NCI-H460 (cell line): ENCODE measurements at regions not wholly inside any gene's neighbourhood (a gene's known extent, or its start where the extent isn't known, plus 50 kb on each side); places are given as distances from the start of the nearest gene placed in this dataset.
"Not testable (repeated sequence)": the region's sequence is repeated elsewhere in the genome, so short reads cannot be mapped to it uniquely, and the experiment has no call there.

ENCODE experiments used
- DNase-seq: peaks from one replicate; pipeline ENCODE4 v3.0.0-alpha.2; 2016; ENCODE audit warnings: low read depth; ENCODE audit errors: extremely low read depth

DNA sequence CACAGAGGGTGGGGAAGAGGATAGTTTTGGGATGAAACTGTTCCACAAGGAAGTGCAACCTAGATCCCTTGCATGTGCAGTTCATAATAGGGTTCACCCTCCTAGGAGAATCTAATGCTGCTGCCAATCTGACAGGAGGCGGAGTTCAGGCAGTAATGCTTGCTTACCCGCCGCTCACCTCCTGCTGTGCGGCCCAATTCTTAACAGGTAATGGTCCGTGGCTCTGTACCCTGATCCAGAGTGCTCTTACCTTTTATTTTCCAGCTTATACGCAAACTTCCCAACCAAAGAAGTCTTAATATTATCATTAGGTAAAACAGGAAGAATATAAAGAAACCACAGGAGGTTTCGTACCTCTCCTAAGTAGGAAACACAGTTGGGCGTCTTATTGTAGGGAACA, 82.7 kb upstream of the CD302 start:
- no peak for DNase-seq

DNA sequence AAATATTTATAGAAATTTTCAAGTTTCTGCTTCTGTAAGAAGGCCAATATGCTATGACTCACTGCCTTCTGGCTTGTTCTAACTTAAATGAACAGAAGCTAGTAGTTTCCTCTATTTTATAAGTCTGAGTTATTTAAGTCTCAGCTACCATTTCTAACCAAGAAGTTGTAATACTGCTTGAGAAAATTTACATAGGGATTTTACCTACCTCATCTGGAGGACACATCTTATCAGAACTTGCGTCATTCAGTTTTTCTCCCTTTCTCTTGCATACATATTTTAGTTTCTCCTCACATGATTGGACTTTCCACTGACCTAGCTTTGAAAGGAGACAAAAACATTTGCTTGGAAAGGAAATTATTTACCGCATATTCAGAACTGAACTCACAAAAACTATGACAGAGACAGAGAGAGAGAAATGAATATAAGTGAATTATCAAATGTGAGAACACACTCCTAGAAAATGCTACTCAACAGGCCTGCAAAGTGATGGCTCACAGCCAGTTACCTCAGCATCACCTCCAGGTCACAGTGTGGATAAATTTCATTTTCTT, 81.1 kb upstream of the CD302 start:
- DNase-seq, result no peak

DNA sequence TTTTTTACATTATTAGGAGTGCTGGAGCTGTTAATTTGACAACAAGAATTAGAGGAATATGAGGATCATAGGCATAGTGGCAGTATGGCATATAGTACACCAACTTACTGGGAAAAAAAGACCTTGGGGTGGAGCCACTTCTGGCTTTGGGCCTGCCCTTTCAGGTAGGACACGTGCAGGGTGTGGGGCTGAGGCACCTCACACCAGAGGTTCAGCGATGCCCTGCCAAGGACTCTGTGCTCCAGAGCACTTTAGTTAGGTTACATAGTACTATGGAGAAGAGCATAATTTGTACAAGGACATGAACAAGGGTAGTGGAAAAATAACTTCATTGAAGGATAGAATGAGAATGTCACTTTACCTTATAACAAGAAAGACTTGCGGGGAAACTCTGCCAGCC, 77.1 kb upstream of the CD302 start:
- DNase-seq, result no peak

DNA sequence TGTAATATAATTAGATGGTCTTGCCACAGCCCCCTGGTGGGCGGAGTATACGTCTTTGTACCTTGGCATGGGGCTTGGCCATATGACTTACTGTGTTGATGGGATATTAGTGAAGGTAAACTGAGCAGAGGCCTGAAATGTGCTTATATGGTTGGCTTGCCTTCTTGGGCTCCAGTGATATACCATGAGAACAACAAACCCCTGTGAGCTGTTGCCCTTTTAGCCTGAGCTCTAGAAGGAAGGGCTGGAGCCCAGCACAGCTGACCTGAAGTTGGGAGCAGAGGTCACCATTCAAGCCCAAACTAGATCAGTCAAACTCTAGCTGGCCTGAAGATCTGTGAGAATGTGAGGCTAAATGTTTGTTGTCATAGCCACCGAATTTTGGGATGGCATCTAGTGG, 75.2 kb upstream of the CD302 start:
- no peak for DNase-seq

DNA sequence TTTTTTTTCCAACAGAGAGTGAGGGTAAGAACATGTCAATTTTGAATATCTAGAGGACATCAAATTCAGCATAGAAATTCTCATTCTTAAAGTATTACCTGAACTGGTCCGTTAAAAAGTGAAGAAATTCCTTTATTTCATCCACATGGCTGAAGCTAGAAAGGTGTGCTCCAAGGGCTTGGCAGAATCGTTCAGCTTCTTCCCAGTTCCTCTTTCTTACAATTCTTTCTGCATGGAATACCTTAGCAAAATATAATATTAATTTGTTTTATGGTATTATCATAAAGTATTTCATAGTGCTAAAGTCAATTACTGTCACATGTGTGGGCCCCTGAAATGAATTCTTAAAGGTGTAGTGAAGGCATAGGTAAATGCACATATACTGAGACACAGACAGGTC, 74.3 kb upstream of the CD302 start:
- no peak for DNase-seq

DNA sequence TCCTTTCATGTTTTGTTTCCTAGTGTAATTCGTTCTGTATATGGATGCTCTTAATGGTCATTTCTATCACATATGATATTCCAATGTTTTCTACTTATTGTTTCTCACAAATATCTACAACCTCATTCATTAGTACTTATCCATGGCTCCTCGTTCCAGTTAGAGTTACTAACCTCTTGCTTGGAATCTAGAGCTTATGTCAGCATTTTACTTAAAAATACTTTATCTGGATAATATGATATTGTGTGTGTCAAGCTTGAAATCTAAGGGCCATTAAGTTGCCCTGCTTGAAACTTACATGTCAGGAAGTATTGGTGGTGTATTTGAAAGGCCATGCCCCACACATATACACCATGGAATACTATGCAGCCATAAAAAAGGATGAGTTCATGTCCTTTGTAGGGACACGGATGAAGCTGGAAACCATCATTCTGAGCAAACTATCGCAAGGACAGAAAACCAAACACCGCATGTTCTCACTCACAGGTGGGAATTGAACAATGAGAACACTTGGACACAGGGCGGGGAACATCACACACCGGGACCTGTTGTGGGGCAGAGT, 70.7 kb upstream of the CD302 start:
- not testable (repeated sequence) for DNase-seq

DNA sequence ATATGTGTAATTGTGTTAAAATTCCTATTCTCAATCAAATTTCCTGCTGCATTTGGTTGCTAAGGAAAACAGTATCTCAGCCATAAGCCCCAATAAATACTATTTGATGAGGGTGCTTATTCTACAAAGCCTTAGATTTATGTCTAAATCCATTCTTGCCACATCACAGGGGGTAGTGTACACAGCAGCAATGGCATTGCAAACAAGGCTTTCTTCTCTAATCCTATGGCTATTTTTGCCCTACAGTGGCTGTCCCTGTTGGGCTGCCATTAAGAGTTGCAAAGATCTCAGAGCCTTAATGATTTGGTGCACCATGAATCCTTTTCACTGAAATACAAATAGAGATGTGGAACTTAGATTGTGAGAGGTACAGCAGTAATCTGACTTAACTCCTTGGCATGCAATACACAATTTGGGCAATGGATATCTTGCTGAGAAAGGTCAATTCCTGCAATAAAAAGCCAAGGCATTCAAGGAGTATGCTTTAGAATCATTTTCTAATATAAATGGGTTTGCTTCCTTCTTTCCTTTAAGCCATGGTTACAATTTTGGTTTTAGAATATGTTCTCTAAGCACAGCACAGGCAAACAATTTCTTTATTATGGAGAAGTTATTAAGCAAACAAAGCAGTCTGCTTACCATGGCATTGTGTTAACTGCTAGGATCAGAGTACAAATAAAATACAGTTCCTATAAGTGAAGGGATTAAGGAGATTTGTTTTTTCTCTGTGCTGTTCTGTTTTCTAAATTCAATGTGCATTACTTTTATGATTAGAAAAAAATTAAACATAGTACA, 69.8 kb upstream of the CD302 start:
- no peak for DNase-seq

DNA sequence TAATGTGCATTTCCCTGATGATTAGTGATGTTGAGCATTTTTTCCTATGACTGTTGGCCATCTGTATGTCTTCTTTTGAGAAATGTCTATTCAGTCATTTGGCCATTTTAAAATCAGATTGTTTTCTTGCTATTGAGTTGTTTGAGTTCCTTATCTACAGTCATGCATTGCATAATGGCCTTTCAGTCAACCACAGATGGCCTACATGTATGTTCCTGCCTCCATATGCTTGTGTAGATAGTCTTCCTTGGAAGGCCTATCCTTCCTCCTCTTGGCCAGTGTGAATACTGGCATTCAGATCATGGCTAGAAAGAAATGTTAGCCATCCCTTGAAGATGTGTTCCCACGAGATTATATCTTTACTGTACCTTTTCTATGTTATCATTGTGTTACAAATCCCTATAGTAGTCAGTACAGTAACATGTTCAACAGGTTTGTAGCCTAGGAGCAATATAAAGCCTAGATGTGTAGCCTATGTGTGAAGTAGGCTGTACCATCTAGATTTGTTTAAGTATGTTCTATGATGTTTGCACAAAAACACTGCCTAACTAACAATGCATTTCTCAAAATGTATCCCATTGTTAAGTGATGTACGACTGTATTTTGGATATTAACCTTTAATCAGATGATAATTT, 65.6 kb upstream of the CD302 start:
- no peak for DNase-seq

DNA sequence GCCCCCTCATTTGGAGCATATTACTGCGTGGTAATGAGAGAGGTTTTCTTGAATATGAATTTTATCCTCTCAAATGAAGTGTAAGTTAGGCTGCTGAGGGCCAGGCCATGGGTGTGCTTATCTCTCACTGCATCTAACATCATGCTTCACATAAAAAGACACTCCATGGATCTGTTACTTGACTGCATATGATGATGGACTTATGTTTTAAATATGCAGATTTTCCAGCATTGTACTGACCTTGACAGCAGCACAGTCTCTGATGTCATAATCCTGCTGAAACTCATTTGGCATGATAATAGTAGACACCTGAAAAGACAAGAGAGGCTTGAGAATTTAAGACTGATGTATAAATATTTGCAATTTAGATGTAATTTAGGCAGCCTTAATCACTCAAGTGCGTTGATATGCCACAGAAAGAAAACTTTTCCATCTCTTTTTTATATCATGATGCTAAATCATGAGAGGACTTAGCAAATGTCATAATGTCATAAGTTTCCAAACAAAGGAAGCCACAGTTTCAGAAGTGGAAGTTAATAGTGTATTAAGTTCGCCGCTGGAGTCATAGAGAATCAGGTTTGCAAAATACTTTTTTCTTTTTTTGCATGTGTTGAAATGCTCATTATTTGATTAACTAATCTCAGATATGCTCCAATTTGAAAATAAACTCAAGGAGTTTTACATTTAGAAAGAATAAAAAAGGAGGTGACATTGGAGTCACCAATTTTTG, 62.7 kb upstream of the CD302 start:
- no peak for DNase-seq

DNA sequence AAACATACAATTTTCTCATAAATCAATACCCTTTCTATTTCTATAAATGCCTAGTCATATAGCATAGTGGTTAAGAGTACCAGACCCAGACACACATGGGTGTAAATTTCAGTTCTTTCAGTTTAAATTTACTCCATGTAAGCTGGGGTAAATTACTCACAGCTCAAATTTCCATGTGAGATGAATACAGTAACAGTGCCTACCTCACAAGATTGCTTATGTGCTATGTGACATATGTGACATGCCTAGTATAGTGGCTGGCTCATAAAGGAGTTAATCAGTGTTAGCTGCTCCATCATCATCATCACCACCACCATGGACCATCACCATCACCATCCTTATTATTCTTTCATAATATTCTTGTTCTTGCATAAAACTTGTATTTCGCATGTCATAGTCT, 61.6 kb upstream of the CD302 start:
- no peak for DNase-seq

DNA sequence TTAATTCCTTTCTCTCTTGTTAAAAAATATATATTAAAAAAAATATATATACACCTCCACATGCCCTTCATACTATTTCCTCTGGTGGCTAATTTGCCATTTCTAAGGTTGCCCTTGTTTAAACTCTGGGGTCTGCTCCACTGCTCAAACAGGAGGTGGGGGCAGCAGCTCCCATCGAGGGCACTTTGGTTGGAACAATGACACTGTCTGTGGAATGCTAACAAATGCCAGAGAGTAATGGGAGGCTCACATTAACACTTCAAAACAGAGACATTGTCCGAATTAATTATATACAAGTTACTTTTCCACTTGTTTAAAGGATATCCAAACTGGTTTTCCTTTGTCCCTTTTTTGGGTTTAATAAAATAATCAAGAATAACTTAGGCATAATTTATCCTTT, 58.8 kb upstream of the CD302 start:
- DNase-seq, result no peak

DNA sequence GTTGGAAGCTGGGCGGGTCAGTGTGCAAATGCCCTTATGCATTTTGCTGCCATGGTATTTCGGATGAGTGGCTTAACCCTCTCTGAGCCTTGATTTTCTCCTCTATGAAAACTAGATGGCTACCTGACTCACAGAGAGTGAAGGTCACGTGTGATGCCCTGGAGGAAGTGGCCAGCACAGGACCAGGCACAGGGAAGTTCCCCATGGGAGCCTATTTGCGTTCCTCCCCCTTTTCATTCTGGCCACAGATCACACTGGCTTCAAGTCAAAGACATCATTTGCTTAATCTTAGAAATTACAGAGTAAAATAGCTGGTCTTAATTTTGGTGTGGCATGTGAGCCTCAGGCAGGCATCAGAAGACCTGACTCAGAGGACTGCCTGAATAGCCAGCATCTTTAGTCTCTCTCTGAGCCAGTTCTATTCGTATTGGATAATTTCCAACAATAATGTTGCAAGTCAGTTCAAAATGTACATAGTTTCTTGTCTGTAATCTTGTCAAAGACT, 57.6 kb upstream of the CD302 start:
- peak; percentile 47 for DNase-seq

DNA sequence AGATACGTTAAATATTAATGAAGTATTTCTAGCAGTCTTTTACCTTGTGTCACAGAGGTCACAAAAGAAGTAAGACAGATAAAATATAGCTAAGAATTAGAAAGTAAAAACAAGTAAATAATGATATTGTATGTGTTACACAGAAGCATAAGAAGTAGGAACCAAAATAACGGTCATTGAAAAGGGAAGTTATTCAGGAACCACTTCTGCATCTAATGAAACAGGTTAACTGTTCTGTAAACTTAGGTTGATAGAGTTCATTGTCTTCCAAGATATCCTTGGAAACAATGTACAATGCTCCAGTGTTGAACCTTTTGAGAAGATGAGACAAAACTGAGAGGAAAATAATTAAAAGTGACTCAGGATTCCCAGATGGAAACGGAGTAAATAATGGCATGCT, 57.1 kb upstream of the CD302 start:
- no peak for DNase-seq

DNA sequence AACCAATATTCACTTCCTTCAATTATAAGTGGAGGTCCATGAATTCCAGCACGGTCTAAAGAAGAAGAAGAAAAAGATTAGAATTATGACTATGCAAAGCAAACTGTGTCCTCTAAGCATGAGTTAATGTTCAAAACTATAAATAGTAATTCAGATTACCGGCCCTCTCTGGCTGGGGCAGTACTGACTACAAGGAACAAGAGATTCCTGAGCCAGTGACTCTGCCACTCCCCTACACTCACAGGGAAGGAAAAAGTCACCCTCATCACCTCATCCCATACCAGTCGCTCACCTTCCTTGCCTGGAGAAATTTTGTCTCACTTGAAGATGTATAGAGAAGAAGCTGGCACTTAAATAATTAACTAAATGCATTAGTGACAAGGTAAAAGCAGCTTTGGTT, 56.5 kb upstream of the CD302 start:
- DNase-seq, result no peak

DNA sequence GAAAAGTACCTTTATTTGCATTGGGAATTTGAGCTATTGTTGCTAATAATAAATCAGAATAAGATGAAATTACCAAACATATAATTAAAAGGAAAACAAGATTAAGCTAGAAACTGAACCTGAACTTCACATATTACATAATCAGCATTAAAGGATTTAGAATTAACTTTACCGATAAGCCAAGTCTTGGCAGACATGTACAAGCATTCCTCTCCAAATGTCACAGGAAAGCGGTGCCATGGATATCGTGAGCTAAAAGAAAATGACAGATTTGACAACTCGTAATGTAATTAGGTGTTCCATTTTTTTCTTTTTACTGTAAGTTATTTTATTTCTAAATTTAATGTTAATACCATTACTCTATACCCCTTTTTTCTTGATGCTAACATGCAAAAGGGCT, 55.1 kb upstream of the CD302 start:
- no peak for DNase-seq

DNA sequence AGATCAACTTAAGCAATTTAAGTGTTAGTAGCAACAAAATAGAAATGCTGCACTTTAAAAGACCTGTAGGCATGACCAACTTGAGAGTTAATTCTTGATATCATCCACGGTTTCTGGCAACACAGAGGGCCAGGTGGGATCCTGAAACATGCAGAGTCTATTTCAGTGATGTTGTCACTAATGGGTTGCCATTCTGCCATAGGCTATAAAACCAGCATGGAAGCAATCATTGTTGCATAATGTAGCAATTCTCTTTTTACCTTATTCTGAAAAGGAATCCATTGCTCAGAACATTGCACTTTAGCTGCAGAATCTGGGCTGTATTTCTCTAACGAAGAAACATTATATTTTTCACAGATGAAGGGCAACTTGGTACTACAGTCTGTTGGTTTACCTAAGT, 53.9 kb upstream of the CD302 start:
- no peak for DNase-seq

DNA sequence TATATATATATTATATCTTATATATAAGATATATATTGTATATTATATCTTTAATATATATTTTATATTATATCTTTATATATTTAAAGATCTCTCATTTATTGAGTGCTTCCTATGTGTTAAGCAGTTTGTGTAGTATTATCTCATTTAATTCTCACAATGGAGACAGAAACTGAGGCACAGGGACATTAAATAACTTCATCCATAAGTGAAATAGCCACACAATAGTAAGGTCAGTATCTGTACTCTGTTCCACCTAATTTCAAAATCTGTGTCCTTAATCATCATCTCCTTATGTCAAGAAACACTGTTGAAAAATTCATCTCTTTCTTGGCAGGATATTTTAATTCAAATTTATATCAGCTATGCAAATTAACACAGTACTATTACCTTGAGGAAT, 52.8 kb upstream of the CD302 start:
- DNase-seq, result no peak

DNA sequence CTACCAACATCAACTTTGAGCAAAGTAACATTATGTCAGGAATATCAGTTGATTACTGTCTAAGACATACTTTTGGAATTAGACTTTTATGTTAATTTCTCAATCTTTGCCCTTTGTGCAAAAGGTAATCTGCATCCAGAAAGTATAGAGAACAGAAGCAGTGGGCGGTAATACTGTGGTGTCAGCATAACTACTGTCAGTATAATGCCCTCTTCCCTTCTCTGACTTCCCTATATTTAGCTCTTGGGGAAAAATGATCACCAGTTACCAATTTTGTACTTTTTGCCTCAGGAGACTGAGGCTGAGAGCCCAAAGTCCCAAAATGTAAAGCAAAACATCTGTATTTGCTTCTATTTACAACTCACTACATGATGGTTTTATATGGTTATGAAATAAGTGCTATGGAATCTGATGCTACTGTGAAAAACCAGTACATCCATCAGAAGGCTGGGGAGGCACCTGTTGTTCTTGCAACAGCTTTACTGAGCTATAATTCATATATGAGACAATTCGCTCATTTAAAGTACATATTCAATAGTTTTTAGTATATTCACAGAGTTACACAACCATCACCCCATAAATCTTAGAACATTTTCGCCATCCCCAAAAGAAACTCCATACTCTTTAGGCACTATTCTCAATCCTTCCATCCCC, 51.3 kb upstream of the CD302 start:
- DNase-seq, result no peak
